Activated naive CD4-positive, alpha-beta T cell treated with anti-CD3 and anti-CD28 coated beads for 36 hours (primary cell): ENCODE measurements at regions not wholly inside any gene's neighbourhood (a gene's known extent, or its start where the extent isn't known, plus 50 kb on each side); places are given as distances from the start of the nearest gene placed in this dataset.
"Not testable (repeated sequence)": the region's sequence is repeated elsewhere in the genome, so short reads cannot be mapped to it uniquely, and the experiment has no call there.

ENCODE experiments used
- CTCF ChIA-PET: fragments of 350-600 bp; sonication (Branson Sonifier 250); formaldehyde crosslinking; loops from one replicate; lab custom pipeline; 2021; ENCODE audit warnings: antibody characterized with exemption; lab: Charles Lee
- DNase-seq: peaks from one replicate; pipeline ENCODE4 v3.0.0-alpha.2; 2020
- H3K27ac Mint-ChIP-seq: one replicate; pipeline ENCODE4 v1.8.0; 2021; ENCODE audit warnings: mild to moderate bottlenecking, mixed read lengths
- H3K27me3 Mint-ChIP-seq: one replicate; pipeline ENCODE4 v1.8.0; 2021; ENCODE audit warnings: low read depth, mixed read lengths
- H3K36me3 Mint-ChIP-seq: one replicate; pipeline ENCODE4 v1.8.0; 2021; ENCODE audit warnings: low read depth, mixed read lengths
- H3K4me1 Mint-ChIP-seq: one replicate; pipeline ENCODE4 v1.8.0; 2021; ENCODE audit warnings: low read depth, mixed read lengths
- H3K4me3 Mint-ChIP-seq: one replicate; pipeline ENCODE4 v1.8.0; 2021; ENCODE audit warnings: mild to moderate bottlenecking, moderate library complexity, mixed read lengths
- H3K9me3 Mint-ChIP-seq: one replicate; pipeline ENCODE4 v1.8.0; 2021; ENCODE audit warnings: mixed read lengths
- intact Hi-C: fragments of 100-400 bp; cut with micrococcal nuclease; formaldehyde crosslinking; loops from one replicate; pipeline ENCODE4 v1.15.1; 2023

GRCh38 chr16:5770118-5770517, 672.5 kb upstream of the EEF2KMT start:
- intact Hi-C loops, result no loop called here
- CTCF ChIA-PET, result no interaction called here
- Mint-ChIP-seq H3K4me3 (no peak overlapping the region), H3K27me3 (no peaks in the 10 kb centered on the region), H3K9me3 (peaks cover 2% of the 10 kb centered on the region), H3K4me1 (no peaks in the 10 kb centered on the region), H3K27ac (no peak overlapping the region), H3K36me3 (no peaks in the 10 kb centered on the region)
- DNase-seq, result no peak

GRCh38 chr16:5769513-5769912, 671.9 kb upstream of the EEF2KMT start:
- H3K4me1 Mint-ChIP-seq, result no peaks in the 10 kb centered on the region
- no peaks in the 10 kb centered on the region for H3K36me3 Mint-ChIP-seq

GRCh38 chr16:5768445-5768844, 670.9 kb upstream of the EEF2KMT start:
- intact Hi-C loops, result no loop called here
- H3K27ac Mint-ChIP-seq, result no peak overlapping the region
- no peak overlapping the region for H3K4me3 Mint-ChIP-seq
- no peaks in the 10 kb centered on the region for H3K4me1 Mint-ChIP-seq
- H3K9me3 Mint-ChIP-seq, result no peaks in the 10 kb centered on the region
- no peaks in the 10 kb centered on the region for H3K36me3 Mint-ChIP-seq
- CTCF ChIA-PET, result no interaction called here
- no peaks in the 10 kb centered on the region for H3K27me3 Mint-ChIP-seq
- no peak for DNase-seq

More at GRCh38 chr16:5769513-5769912, 671.9 kb upstream of the EEF2KMT start:
- no peak overlapping the region for H3K4me3 Mint-ChIP-seq
- no peak for DNase-seq
- CTCF ChIA-PET, result no interaction called here
- no peaks in the 10 kb centered on the region for H3K27me3 Mint-ChIP-seq
- intact Hi-C loops, result no loop called here
- peaks cover 2% of the 10 kb centered on the region for H3K9me3 Mint-ChIP-seq
- H3K27ac Mint-ChIP-seq, result no peak overlapping the region

- Mint-ChIP-seq H3K27ac (no peak overlapping the region), H3K27me3 (no peaks in the 10 kb centered on the region), H3K4me3 (no peak overlapping the region), H3K36me3 (no peaks in the 10 kb centered on the region), H3K4me1 (no peaks in the 10 kb centered on the region), H3K9me3 (peaks cover 5% of the 10 kb centered on the region)
- DNase-seq, result no peak
- CTCF ChIA-PET, result no interaction called here
- intact Hi-C loops, result no loop called here
Observed at GRCh38 chr16:5763176-5763575, 665.6 kb upstream of the EEF2KMT start.

GRCh38 chr16:5762362-5762761, 664.8 kb upstream of the EEF2KMT start:
- no peak overlapping the region for H3K4me3 Mint-ChIP-seq
- H3K4me1 Mint-ChIP-seq, result no peaks in the 10 kb centered on the region
- H3K36me3 Mint-ChIP-seq, result no peaks in the 10 kb centered on the region
- no peak overlapping the region for H3K27ac Mint-ChIP-seq
- CTCF ChIA-PET, result no interaction called here
- H3K9me3 Mint-ChIP-seq, result peaks cover 5% of the 10 kb centered on the region
- intact Hi-C loops, result no loop called here
- no peaks in the 10 kb centered on the region for H3K27me3 Mint-ChIP-seq
- no peak for DNase-seq

- CTCF ChIA-PET, result no interaction called here
- Mint-ChIP-seq H3K27ac (no peak overlapping the region), H3K27me3 (no peaks in the 10 kb centered on the region), H3K4me3 (no peak overlapping the region), H3K4me1 (no peaks in the 10 kb centered on the region), H3K36me3 (no peaks in the 10 kb centered on the region), H3K9me3 (peaks cover 5% of the 10 kb centered on the region)
- intact Hi-C loops, result no loop called here
- no peak for DNase-seq
Observed at GRCh38 chr16:5761592-5761991, 664.0 kb upstream of the EEF2KMT start.

- CTCF ChIA-PET, result no interaction called here
- H3K27me3 Mint-ChIP-seq, result no peaks in the 10 kb centered on the region
- no peak for DNase-seq
- intact Hi-C loops, result no loop called here
- peaks cover 5% of the 10 kb centered on the region for H3K9me3 Mint-ChIP-seq
- no peaks in the 10 kb centered on the region for H3K4me1 Mint-ChIP-seq
- no peak overlapping the region for H3K4me3 Mint-ChIP-seq
- no peak overlapping the region for H3K27ac Mint-ChIP-seq
- no peaks in the 10 kb centered on the region for H3K36me3 Mint-ChIP-seq
Observed at GRCh38 chr16:5758281-5758680, 660.7 kb upstream of the EEF2KMT start.

GRCh38 chr16:5756969-5757368, 659.4 kb upstream of the EEF2KMT start:
- Mint-ChIP-seq H3K9me3 (peaks cover 5% of the 10 kb centered on the region), H3K36me3 (no peaks in the 10 kb centered on the region), H3K4me3 (no peak overlapping the region), H3K27me3 (no peaks in the 10 kb centered on the region), H3K4me1 (no peaks in the 10 kb centered on the region), H3K27ac (no peak overlapping the region)
- no peak for DNase-seq
- CTCF ChIA-PET, result no interaction called here
- intact Hi-C loops, result no loop called here

GRCh38 chr16:5753381-5753780, 655.8 kb upstream of the EEF2KMT start:
- no peaks in the 10 kb centered on the region for H3K27me3 Mint-ChIP-seq
- no peak overlapping the region for H3K27ac Mint-ChIP-seq

GRCh38 chr16:5751216-5751615, 653.6 kb upstream of the EEF2KMT start:
- H3K27me3 Mint-ChIP-seq, result no peaks in the 10 kb centered on the region
- DNase-seq, result no peak
- CTCF ChIA-PET, result no interaction called here
- intact Hi-C loops, result no loop called here
- no peak overlapping the region for H3K27ac Mint-ChIP-seq
- H3K4me1 Mint-ChIP-seq, result no peaks in the 10 kb centered on the region
- no peaks in the 10 kb centered on the region for H3K36me3 Mint-ChIP-seq
- H3K9me3 Mint-ChIP-seq, result peaks cover 9% of the 10 kb centered on the region
- H3K4me3 Mint-ChIP-seq, result no peak overlapping the region

More at GRCh38 chr16:5753381-5753780, 655.8 kb upstream of the EEF2KMT start:
- no peak overlapping the region for H3K4me3 Mint-ChIP-seq
- H3K36me3 Mint-ChIP-seq, result no peaks in the 10 kb centered on the region
- no peaks in the 10 kb centered on the region for H3K9me3 Mint-ChIP-seq
- intact Hi-C loops, result no loop called here
- no peak for DNase-seq
- CTCF ChIA-PET, result no interaction called here
- no peaks in the 10 kb centered on the region for H3K4me1 Mint-ChIP-seq

- H3K4me3 Mint-ChIP-seq, H3K27me3 Mint-ChIP-seq, CTCF ChIA-PET, H3K36me3 Mint-ChIP-seq, intact Hi-C loops, H3K4me1 Mint-ChIP-seq, DNase-seq, H3K27ac Mint-ChIP-seq: not testable (repeated sequence)
- peaks cover 13% of the 10 kb centered on the region for H3K9me3 Mint-ChIP-seq
Observed at GRCh38 chr16:5750439-5750838, 652.8 kb upstream of the EEF2KMT start.

GRCh38 chr16:5738586-5738985, 641.0 kb upstream of the EEF2KMT start:
- peaks cover 6% of the 10 kb centered on the region for H3K9me3 Mint-ChIP-seq
- H3K36me3 Mint-ChIP-seq, result no peaks in the 10 kb centered on the region
- H3K4me3 Mint-ChIP-seq, result no peak overlapping the region
- CTCF ChIA-PET, result no interaction called here
- H3K27me3 Mint-ChIP-seq, result no peaks in the 10 kb centered on the region
- DNase-seq, result no peak
- intact Hi-C loops, result no loop called here
- no peaks in the 10 kb centered on the region for H3K4me1 Mint-ChIP-seq
- H3K27ac Mint-ChIP-seq, result no peak overlapping the region

GRCh38 chr16:5736209-5736930, 638.8 kb upstream of the EEF2KMT start:
- Mint-ChIP-seq H3K27me3 (no peaks in the 10 kb centered on the region), H3K4me1 (no peaks in the 10 kb centered on the region), H3K9me3 (peaks cover 7% of the 10 kb centered on the region), H3K36me3 (no peaks in the 10 kb centered on the region), H3K4me3 (no peak overlapping the region), H3K27ac (no peak overlapping the region)
- intact Hi-C loops, result no loop called here
- CTCF ChIA-PET, result no interaction called here
- DNase-seq, result no peak
